Trophoblast cell (in vitro differentiated cells and primary cell): ENCODE measurements at regions not wholly inside any gene's neighbourhood (a gene's known extent, or its start where the extent isn't known, plus 50 kb on each side); places are given as distances from the start of the nearest gene placed in this dataset.

Source experiments
- DNase-seq, 2 donors: peaks; one replicate each; pipeline ENCODE4 v3.0.0-alpha.2; 2016
- H2AFZ ChIP-seq: 2 replicates; pipeline ENCODE4 v1.6.1; 2013; ENCODE audit warnings: low read length, moderate library complexity, mild to moderate bottlenecking; ENCODE audit not compliant: insufficient read depth, poor library complexity
- H2AK5ac ChIP-seq: 2 replicates; pipeline ENCODE4 v1.6.1; 2013; ENCODE audit warnings: mild to moderate bottlenecking, low read length
- H2BK120ac ChIP-seq: 2 replicates; pipeline ENCODE4 v1.6.1; 2013; ENCODE audit warnings: low read length, mild to moderate bottlenecking, moderate library complexity; ENCODE audit not compliant: insufficient read depth, poor library complexity
- H2BK12ac ChIP-seq: 2 replicates; pipeline ENCODE4 v1.6.1; 2013; ENCODE audit warnings: mild to moderate bottlenecking, low read length, moderate library complexity
- H2BK5ac ChIP-seq: 2 replicates; pipeline ENCODE4 v1.6.1; 2013; ENCODE audit warnings: low read length, low read depth, moderate library complexity, mild to moderate bottlenecking; ENCODE audit not compliant: poor library complexity
- H3K14ac ChIP-seq: 2 replicates; pipeline ENCODE4 v1.6.1; 2013; ENCODE audit warnings: mild to moderate bottlenecking, low read length
- H3K18ac ChIP-seq: 2 replicates; pipeline ENCODE4 v1.6.1; 2013; ENCODE audit warnings: mild to moderate bottlenecking, low read length
- H3K23ac ChIP-seq: 2 replicates; pipeline ENCODE4 v1.6.1; 2013; ENCODE audit warnings: low read length
- H3K27ac ChIP-seq: 2 replicates; pipeline ENCODE4 v1.5.1; 2013; ENCODE audit warnings: low read depth, mild to moderate bottlenecking, inconsistent platforms, low read length, moderate library complexity
- H3K27me3 ChIP-seq: 2 replicates; pipeline ENCODE4 v1.6.1; 2013; ENCODE audit warnings: inconsistent platforms, mild to moderate bottlenecking, low read length, moderate library complexity; ENCODE audit not compliant: insufficient read depth
- H3K36me3 ChIP-seq, 2 experiments: 1 replicate in 1 of 2; 2 replicates in 1 of 2; pipeline ENCODE4 v1.6.1; 2013; ENCODE audit warnings: low read length in 2 of 2, mild to moderate bottlenecking in 2 of 2, moderate library complexity in 1 of 2; ENCODE audit not compliant: insufficient read depth in 2 of 2, control insufficient read depth in 1 of 2
- H3K4ac ChIP-seq: 2 replicates; pipeline ENCODE4 v1.6.1; 2013; ENCODE audit warnings: low read depth, mild to moderate bottlenecking, low read length, moderate library complexity
- H3K4me1 ChIP-seq, 2 experiments: 1 replicate in 1 of 2; 2 replicates in 1 of 2; pipeline ENCODE4 v1.6.1; 2013; ENCODE audit warnings: low read length in 2 of 2, mild to moderate bottlenecking in 2 of 2, moderate library complexity in 1 of 2; ENCODE audit not compliant: insufficient read depth in 2 of 2, control insufficient read depth in 1 of 2
- H3K4me2 ChIP-seq: 2 replicates; pipeline ENCODE4 v1.6.1; 2013; ENCODE audit warnings: inconsistent platforms, mild to moderate bottlenecking, low read length, moderate library complexity
- H3K4me3 ChIP-seq: 2 replicates; pipeline ENCODE4 v1.5.1; 2013; ENCODE audit warnings: mild to moderate bottlenecking, low read depth, low read length, inconsistent platforms
- H3K79me1 ChIP-seq: one replicate; pipeline ENCODE4 v1.6.1; 2013; ENCODE audit warnings: low read length
- H3K79me2 ChIP-seq: 2 replicates; pipeline ENCODE4 v1.6.1; 2013; ENCODE audit warnings: low read length, mild to moderate bottlenecking; ENCODE audit not compliant: control insufficient read depth, insufficient read depth, poor library complexity
- H3K9ac ChIP-seq: 2 replicates; pipeline ENCODE4 v1.6.1; 2013; ENCODE audit warnings: mild to moderate bottlenecking, low read length
- H3K9me3 ChIP-seq: 2 replicates; pipeline ENCODE4 v1.6.1; 2013; ENCODE audit warnings: low read depth, mild to moderate bottlenecking, control low read depth, inconsistent platforms, low read length; ENCODE audit not compliant: insufficient read depth
- H4K12ac ChIP-seq: 2 replicates; pipeline ENCODE4 v1.6.1; 2013; ENCODE audit warnings: low read depth, mild to moderate bottlenecking, low read length, moderate library complexity
- H4K8ac ChIP-seq: 2 replicates; pipeline ENCODE4 v1.6.1; 2013; ENCODE audit warnings: low read depth, mild to moderate bottlenecking, low read length, moderate library complexity
- H4K91ac ChIP-seq: one replicate; pipeline ENCODE4 v1.6.1; 2013; ENCODE audit warnings: low read depth, mild to moderate bottlenecking, low read length, moderate library complexity
- WGBS: extraction: QIAGEN DNeasy Blood & Tissue Kit; methylation state at CpG from one replicate; pipeline ENCODE4 v1.1.7; 2013; ENCODE audit warnings: missing lambda C conversion rate; ENCODE audit not compliant: insufficient read length, insufficient coverage; ENCODE audit errors: extremely low coverage; 5-methylcytosine and 5-hydroxymethylcytosine counted together

DNA sequence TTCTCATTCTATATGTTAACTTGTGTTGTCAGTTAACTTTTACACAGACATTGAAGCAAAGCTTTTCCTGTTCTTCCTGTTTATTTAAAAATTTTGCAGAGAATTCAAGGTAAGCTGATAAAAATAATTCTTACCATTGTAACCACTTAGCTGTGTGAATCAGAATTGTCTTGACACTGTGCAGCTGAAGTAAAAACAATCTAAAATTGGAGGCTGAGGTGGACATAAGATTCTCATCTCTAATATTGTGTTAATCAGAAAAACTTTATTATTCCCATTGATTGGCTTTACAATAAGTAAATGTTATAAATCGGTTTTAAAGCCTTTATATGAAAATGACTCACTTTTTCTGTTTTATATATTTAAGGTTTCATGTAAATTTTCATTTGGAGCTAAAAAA is 240.3 kb upstream of the PLEKHG7 start:
- no peak overlapping the region for H3K18ac ChIP-seq
- H3K4me2 ChIP-seq: no peak overlapping the region
- no peaks in the 10 kb centered on the region for H3K36me3 ChIP-seq
- H2BK5ac ChIP-seq: no peak overlapping the region
- H2BK12ac ChIP-seq: no peak overlapping the region
- H3K4me3 ChIP-seq: no peak overlapping the region
- H3K9ac ChIP-seq: no peak overlapping the region
- H3K79me1 ChIP-seq: no peaks in the 10 kb centered on the region
- no peak overlapping the region for H3K4ac ChIP-seq
- no peak for DNase-seq
- H3K9me3 ChIP-seq: no peaks in the 10 kb centered on the region
- H3K27me3 ChIP-seq: no peaks in the 10 kb centered on the region
- no peak overlapping the region for H2AK5ac ChIP-seq
- no peak overlapping the region for H4K8ac ChIP-seq
- no peaks in the 10 kb centered on the region for H3K79me2 ChIP-seq
- H3K27ac ChIP-seq: no peak overlapping the region
- H2AFZ ChIP-seq: no peak overlapping the region
- no peaks in the 10 kb centered on the region for H3K4me1 ChIP-seq
- no peak overlapping the region for H3K14ac ChIP-seq
- no CpG with 5 or more reads among the region's 1 CpG for WGBS
- no peak overlapping the region for H4K91ac ChIP-seq
- no peak overlapping the region for H4K12ac ChIP-seq
- no peak overlapping the region for H2BK120ac ChIP-seq
- no peak overlapping the region for H3K23ac ChIP-seq

DNA sequence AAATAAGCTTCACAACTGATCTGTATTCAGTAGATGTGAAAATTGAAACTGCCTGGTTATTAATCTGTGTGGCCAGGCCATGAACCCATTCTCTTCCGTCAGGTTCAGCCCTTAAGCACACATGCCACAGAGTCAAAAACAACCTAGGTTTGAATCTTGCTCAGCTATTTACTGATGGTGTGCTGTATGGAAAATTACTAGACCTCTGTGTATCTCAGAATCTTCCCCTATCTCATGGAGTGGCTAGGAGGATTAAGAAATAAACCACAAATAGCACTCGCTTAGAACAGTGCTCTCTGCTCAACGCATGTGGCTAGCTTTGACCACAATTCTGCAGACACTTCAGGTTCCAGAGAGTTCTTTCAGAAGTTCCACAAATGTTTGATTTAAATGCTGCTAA is 240.7 kb upstream of the PLEKHG7 start:
- WGBS: no CpG with 5 or more reads among the region's 3 CpGs
- no peak overlapping the region for H3K4me2 ChIP-seq
- H3K4ac ChIP-seq: no peak overlapping the region
- no peak overlapping the region for H4K8ac ChIP-seq
- H2AFZ ChIP-seq: no peak overlapping the region
- no peaks in the 10 kb centered on the region for H3K79me1 ChIP-seq
- H3K79me2 ChIP-seq: no peaks in the 10 kb centered on the region
- no peak overlapping the region for H4K12ac ChIP-seq
- H3K14ac ChIP-seq: no peak overlapping the region
- no peak overlapping the region for H4K91ac ChIP-seq
- H3K27me3 ChIP-seq: no peaks in the 10 kb centered on the region
- no peak overlapping the region for H2BK120ac ChIP-seq
- H2AK5ac ChIP-seq: no peak overlapping the region
- DNase-seq: no peak
- no peaks in the 10 kb centered on the region for H3K4me1 ChIP-seq
- no peak overlapping the region for H3K18ac ChIP-seq
- no peak overlapping the region for H2BK5ac ChIP-seq
- H3K9ac ChIP-seq: no peak overlapping the region
- no peak overlapping the region for H3K4me3 ChIP-seq
- no peaks in the 10 kb centered on the region for H3K9me3 ChIP-seq
- H3K36me3 ChIP-seq: no peaks in the 10 kb centered on the region
- no peak overlapping the region for H3K27ac ChIP-seq
- no peak overlapping the region for H3K23ac ChIP-seq
- no peak overlapping the region for H2BK12ac ChIP-seq

DNA sequence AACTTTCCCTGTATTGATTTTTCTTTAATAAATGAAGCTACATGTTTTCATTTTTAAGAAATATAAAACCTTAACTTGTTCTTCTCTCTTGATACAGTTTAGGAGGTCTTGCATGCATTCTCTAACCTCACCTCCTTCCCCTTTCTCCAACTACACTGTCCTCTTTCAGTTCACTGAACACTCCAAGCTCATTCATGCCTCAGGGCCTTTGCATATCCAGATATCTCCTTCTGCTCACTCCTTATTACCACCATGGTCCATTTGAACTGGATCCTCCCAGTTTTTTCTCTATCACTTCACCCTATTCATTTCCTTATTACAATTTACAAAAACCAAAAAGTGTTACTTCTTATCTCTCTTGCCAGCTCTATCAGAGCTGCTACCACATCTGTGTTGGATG is 242.9 kb upstream of the PLEKHG7 start:
- no peaks in the 10 kb centered on the region for H3K27me3 ChIP-seq
- H3K23ac ChIP-seq: no peak overlapping the region
- no peak overlapping the region for H3K9ac ChIP-seq
- no peaks in the 10 kb centered on the region for H3K4me1 ChIP-seq
- no peak overlapping the region for H2BK5ac ChIP-seq
- no peak overlapping the region for H3K18ac ChIP-seq
- H3K4ac ChIP-seq: no peak overlapping the region
- H3K4me3 ChIP-seq: no peak overlapping the region
- H2BK12ac ChIP-seq: no peak overlapping the region
- H3K36me3 ChIP-seq: no peaks in the 10 kb centered on the region
- H3K79me2 ChIP-seq: no peaks in the 10 kb centered on the region
- H3K14ac ChIP-seq: no peak overlapping the region
- no peak for DNase-seq
- H4K8ac ChIP-seq: no peak overlapping the region
- no peaks in the 10 kb centered on the region for H3K79me1 ChIP-seq
- H2BK120ac ChIP-seq: no peak overlapping the region
- H4K91ac ChIP-seq: no peak overlapping the region
- H4K12ac ChIP-seq: no peak overlapping the region
- no peak overlapping the region for H3K27ac ChIP-seq
- H3K9me3 ChIP-seq: no peaks in the 10 kb centered on the region
- H2AFZ ChIP-seq: no peak overlapping the region
- no peak overlapping the region for H3K4me2 ChIP-seq
- no peak overlapping the region for H2AK5ac ChIP-seq

DNA sequence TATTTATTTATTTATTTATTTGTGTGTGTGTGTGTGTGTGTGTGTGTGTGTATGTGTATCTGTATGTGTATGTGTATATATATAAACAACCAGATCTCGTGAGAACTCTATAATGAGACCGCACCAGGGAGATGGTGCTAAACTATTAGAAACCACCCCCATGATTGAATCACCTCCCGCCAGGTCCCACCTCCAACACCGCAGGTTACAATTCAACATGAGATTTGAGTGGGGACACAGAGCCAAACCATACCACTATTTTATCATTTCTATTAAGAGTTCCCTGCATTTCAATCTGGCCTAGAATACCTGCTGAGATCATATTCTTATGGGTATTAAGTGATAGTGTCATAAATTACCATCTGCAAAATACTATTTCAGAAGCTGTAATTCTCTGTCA is 243.8 kb upstream of the PLEKHG7 start:
- Histone ChIP-seq H3K79me1 (no peaks in the 10 kb centered on the region), H3K79me2 (no peaks in the 10 kb centered on the region), H3K4me2 (no peak overlapping the region), H3K4me3 (no peak overlapping the region), H3K9ac (no peak overlapping the region), H2BK120ac (no peak overlapping the region), H2AK5ac (no peak overlapping the region), H3K36me3 (no peaks in the 10 kb centered on the region), H3K9me3 (no peaks in the 10 kb centered on the region), H4K12ac (no peak overlapping the region), H3K27me3 (no peaks in the 10 kb centered on the region), H3K4ac (no peak overlapping the region), H4K8ac (no peak overlapping the region), H3K14ac (no peak overlapping the region), H2BK5ac (no peak overlapping the region), H2BK12ac (no peak overlapping the region), H4K91ac (no peak overlapping the region), H3K23ac (no peak overlapping the region), H2AFZ (no peak overlapping the region), H3K27ac (no peak overlapping the region), H3K18ac (no peak overlapping the region), H3K4me1 (no peaks in the 10 kb centered on the region)
- WGBS: no CpG with 5 or more reads among the region's 4 CpGs
- DNase-seq: no peak
